ENCODE measurements at regions not wholly inside any gene's neighbourhood (a gene's known extent, or its start where the extent isn't known, plus 50 kb on each side); places are given as distances from the start of the nearest gene placed in this dataset.

DNA sequence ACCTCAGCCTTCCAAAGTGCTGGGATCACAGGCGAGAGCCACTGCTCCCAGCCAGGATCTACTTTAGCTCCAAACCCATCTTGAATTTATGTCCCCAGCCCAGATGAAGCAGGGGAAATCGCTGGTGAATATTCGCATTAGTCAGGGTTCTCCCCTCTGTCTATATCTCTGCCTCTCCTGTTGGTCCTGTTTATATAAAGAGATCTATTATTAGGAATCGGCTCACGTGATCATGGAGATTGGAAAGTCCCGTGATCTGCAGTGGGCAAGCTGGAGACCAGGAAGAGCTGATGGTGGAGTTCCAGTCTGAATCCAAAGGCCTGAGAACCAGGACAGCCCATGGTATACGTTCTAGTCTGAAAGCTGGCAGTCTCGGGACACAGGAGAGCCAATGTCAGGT is 382.8 kb downstream of the SEC14L1 start:
- Histone ChIP-seq H3K9me3 (replicated peaks; ENCODE audit: control insufficient read depth, low read depth, low read length) (no peaks in the 10 kb centered on the region), H3K27me3 (ENCODE audit: control insufficient read depth, insufficient read depth, low read length) (peaks cover 20% of the 10 kb centered on the region), H3K27ac (ENCODE audit: low read length) (no peak overlapping the region), H3K36me3 (ENCODE audit: control insufficient read depth, insufficient read depth, low read length) (no peaks in the 10 kb centered on the region), H3K4me1 (ENCODE audit: control insufficient read depth, insufficient read depth, low read length) (peaks cover 6% of the 10 kb centered on the region), H3K4me3 (ENCODE audit: low read length) (no peak overlapping the region)
- 86% methylated on average over 6 of the region's 8 CpGs for WGBS (ENCODE audit: insufficient coverage)
- no peak for DNase-seq

GRCh38 chr17:77526259-77526711 is 385.5 kb downstream of the SEC14L1 start:
- Histone ChIP-seq H3K36me3 (ENCODE audit: control insufficient read depth, insufficient read depth, low read length) (no peaks in the 10 kb centered on the region), H3K4me1 (ENCODE audit: control insufficient read depth, insufficient read depth, low read length) (peaks cover 9% of the 10 kb centered on the region), H3K27ac (ENCODE audit: low read length) (no peak overlapping the region), H3K4me3 (ENCODE audit: low read length) (no peak overlapping the region), H3K9me3 (replicated peaks; ENCODE audit: control insufficient read depth, low read depth, low read length) (no peaks in the 10 kb centered on the region), H3K27me3 (ENCODE audit: control insufficient read depth, insufficient read depth, low read length) (peaks cover 28% of the 10 kb centered on the region)
- WGBS (ENCODE audit: insufficient coverage): 92% methylated on average over 19 of the region's 20 CpGs
- no peak for DNase-seq

DNA sequence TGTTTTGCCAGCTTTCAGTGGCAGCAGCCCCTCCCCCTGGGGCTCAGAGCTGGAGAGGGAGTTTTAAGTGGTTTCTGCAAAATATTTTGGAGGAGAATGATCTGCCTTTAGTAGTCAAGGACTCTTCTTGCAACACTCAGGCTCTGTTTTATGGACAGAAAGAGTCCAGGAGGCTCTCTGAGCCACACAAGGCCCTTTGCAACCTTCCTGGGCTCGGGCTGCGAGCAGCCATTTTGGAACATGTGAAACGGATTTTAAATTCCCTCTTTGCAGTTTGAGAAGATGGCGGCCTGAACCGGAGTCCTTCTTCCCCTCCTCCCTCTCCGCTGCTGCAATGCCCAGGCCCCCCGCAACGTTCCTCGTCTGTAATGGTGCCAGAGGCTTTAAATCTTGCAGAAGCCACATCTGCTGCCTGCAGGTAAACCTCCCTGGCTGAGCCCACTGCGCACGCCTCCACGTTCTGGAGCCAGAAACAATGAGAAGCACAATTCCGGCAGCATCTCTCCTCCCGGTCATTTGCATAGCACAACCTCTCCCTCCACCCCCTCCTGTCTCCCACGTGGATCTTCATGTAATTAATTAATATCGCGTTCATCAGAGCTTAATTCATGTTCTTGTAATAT is 386.1 kb downstream of the SEC14L1 start:
- no peak for DNase-seq
- 63% methylated on average over 12 of the region's 17 CpGs for WGBS (ENCODE audit: insufficient coverage)
- no peak overlapping the region for H3K4me3 ChIP-seq (ENCODE audit: low read length)

DNA sequence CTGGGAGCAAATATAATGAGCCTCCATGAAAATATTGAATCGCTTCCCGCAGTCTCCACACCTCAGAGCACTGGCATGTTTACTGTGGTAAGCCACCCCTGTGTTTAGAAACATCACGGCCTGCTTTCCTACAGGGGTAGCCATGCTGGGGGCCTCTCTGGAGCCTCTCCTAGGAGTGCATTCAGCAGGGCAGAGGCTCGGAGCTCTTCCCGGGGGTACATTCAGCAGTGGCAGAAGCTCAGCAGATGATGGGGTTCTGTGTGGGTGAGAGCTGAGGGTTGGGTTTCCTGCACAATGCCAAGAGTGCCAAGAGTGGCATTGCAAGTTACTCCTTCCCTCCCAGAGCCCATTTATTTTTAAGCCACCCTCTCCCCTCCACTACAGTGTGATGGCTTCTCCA is 386.6 kb downstream of the SEC14L1 start:
- no peak for DNase-seq
- H3K27ac ChIP-seq (ENCODE audit: low read length): no peak overlapping the region
- no peaks in the 10 kb centered on the region for H3K9me3 ChIP-seq (replicated peaks; ENCODE audit: control insufficient read depth, low read depth, low read length)
- WGBS (ENCODE audit: insufficient coverage): 76% methylated on average over 5 of the region's 5 CpGs
- peaks cover 9% of the 10 kb centered on the region for H3K4me1 ChIP-seq (ENCODE audit: control insufficient read depth, insufficient read depth, low read length)
- no peak overlapping the region for H3K4me3 ChIP-seq (ENCODE audit: low read length)
- H3K36me3 ChIP-seq (ENCODE audit: control insufficient read depth, insufficient read depth, low read length): no peaks in the 10 kb centered on the region
- H3K27me3 ChIP-seq (ENCODE audit: control insufficient read depth, insufficient read depth, low read length): peaks cover 30% of the 10 kb centered on the region

More for the DNA sequence above, 386.1 kb downstream of the SEC14L1 start:
- Histone ChIP-seq H3K36me3 (ENCODE audit: control insufficient read depth, insufficient read depth, low read length) (no peaks in the 10 kb centered on the region), H3K9me3 (replicated peaks; ENCODE audit: control insufficient read depth, low read depth, low read length) (no peaks in the 10 kb centered on the region), H3K4me1 (ENCODE audit: control insufficient read depth, insufficient read depth, low read length) (peaks cover 9% of the 10 kb centered on the region), H3K27ac (ENCODE audit: low read length) (no peak overlapping the region), H3K27me3 (ENCODE audit: control insufficient read depth, insufficient read depth, low read length) (peaks cover 28% of the 10 kb centered on the region)

- Histone ChIP-seq H3K36me3 (ENCODE audit: control insufficient read depth, insufficient read depth, low read length) (no peaks in the 10 kb centered on the region), H3K4me3 (ENCODE audit: low read length) (peak overlapping the region; percentile 42), H3K27me3 (ENCODE audit: control insufficient read depth, insufficient read depth, low read length) (peaks cover 30% of the 10 kb centered on the region), H3K27ac (ENCODE audit: low read length) (no peak overlapping the region), H3K4me1 (ENCODE audit: control insufficient read depth, insufficient read depth, low read length) (peaks cover 9% of the 10 kb centered on the region), H3K9me3 (replicated peaks; ENCODE audit: control insufficient read depth, low read depth, low read length) (no peaks in the 10 kb centered on the region)
- DNase-seq: no peak
- WGBS (ENCODE audit: insufficient coverage): 68% methylated on average over 7 of the region's 23 CpGs
These were observed 387.2 kb downstream of the SEC14L1 start for GRCh38 chr17:77527836-77528505.

GRCh38 chr17:77528516-77529327 is 388.0 kb downstream of the SEC14L1 start:
- DNase-seq: peak; percentile 63
- WGBS (ENCODE audit: insufficient coverage): 5% methylated on average over 42 of the region's 66 CpGs
- H3K4me3 ChIP-seq (ENCODE audit: low read length): peak overlapping the region; percentile 42

GRCh38 chr17:77529328-77529650 is 388.5 kb downstream of the SEC14L1 start:
- no peaks in the 10 kb centered on the region for H3K36me3 ChIP-seq (ENCODE audit: control insufficient read depth, insufficient read depth, low read length)
- 8% methylated on average over 2 of the region's 7 CpGs for WGBS (ENCODE audit: insufficient coverage)
- no peaks in the 10 kb centered on the region for H3K9me3 ChIP-seq (replicated peaks; ENCODE audit: control insufficient read depth, low read depth, low read length)
- H3K4me1 ChIP-seq (ENCODE audit: control insufficient read depth, insufficient read depth, low read length): peaks cover 9% of the 10 kb centered on the region
- no peak overlapping the region for H3K4me3 ChIP-seq (ENCODE audit: low read length)
- peaks cover 30% of the 10 kb centered on the region for H3K27me3 ChIP-seq (ENCODE audit: control insufficient read depth, insufficient read depth, low read length)
- DNase-seq: no peak
- no peak overlapping the region for H3K27ac ChIP-seq (ENCODE audit: low read length)

More at GRCh38 chr17:77528516-77529327, 388.0 kb downstream of the SEC14L1 start:
- Histone ChIP-seq H3K27ac (ENCODE audit: low read length) (no peak overlapping the region), H3K9me3 (replicated peaks; ENCODE audit: control insufficient read depth, low read depth, low read length) (no peaks in the 10 kb centered on the region), H3K4me1 (ENCODE audit: control insufficient read depth, insufficient read depth, low read length) (peaks cover 9% of the 10 kb centered on the region), H3K36me3 (ENCODE audit: control insufficient read depth, insufficient read depth, low read length) (no peaks in the 10 kb centered on the region), H3K27me3 (ENCODE audit: control insufficient read depth, insufficient read depth, low read length) (peaks cover 30% of the 10 kb centered on the region)

GRCh38 chr17:77530591-77530990 is 389.8 kb downstream of the SEC14L1 start:
- Histone ChIP-seq H3K27me3 (ENCODE audit: control insufficient read depth, insufficient read depth, low read length) (peaks cover 26% of the 10 kb centered on the region), H3K27ac (ENCODE audit: low read length) (no peak overlapping the region), H3K36me3 (ENCODE audit: control insufficient read depth, insufficient read depth, low read length) (no peaks in the 10 kb centered on the region), H3K9me3 (replicated peaks; ENCODE audit: control insufficient read depth, low read depth, low read length) (no peaks in the 10 kb centered on the region), H3K4me1 (ENCODE audit: control insufficient read depth, insufficient read depth, low read length) (peaks cover 9% of the 10 kb centered on the region), H3K4me3 (ENCODE audit: low read length) (no peak overlapping the region)
- 96% methylated on average over 11 of the region's 12 CpGs for WGBS (ENCODE audit: insufficient coverage)
- no peak for DNase-seq

DNA sequence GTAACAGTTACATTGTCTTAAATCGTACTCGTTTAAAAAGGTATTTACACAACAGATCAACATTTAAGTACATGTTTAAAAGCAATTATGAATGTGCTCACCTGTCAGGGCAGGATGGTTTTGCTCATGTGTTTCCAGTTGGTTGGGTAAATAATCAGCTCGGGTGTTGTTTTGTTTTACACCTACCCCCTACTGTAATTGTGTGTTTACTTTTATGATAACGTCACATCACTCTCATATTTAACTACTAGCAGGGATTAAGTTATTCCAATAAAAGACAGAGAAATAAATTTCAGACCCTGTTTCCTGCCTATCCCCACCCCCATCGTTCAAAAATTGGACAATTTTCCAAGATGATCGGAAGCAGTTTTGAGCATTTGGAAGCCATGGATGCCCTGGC is 390.2 kb downstream of the SEC14L1 start:
- no peak for DNase-seq
- WGBS (ENCODE audit: insufficient coverage): no CpG with 5 or more reads among the region's 6 CpGs
- peaks cover 26% of the 10 kb centered on the region for H3K27me3 ChIP-seq (ENCODE audit: control insufficient read depth, insufficient read depth, low read length)
- no peaks in the 10 kb centered on the region for H3K9me3 ChIP-seq (replicated peaks; ENCODE audit: control insufficient read depth, low read depth, low read length)
- peaks cover 9% of the 10 kb centered on the region for H3K4me1 ChIP-seq (ENCODE audit: control insufficient read depth, insufficient read depth, low read length)
- H3K27ac ChIP-seq (ENCODE audit: low read length): no peak overlapping the region
- no peaks in the 10 kb centered on the region for H3K36me3 ChIP-seq (ENCODE audit: control insufficient read depth, insufficient read depth, low read length)
- H3K4me3 ChIP-seq (ENCODE audit: low read length): no peak overlapping the region

DNA sequence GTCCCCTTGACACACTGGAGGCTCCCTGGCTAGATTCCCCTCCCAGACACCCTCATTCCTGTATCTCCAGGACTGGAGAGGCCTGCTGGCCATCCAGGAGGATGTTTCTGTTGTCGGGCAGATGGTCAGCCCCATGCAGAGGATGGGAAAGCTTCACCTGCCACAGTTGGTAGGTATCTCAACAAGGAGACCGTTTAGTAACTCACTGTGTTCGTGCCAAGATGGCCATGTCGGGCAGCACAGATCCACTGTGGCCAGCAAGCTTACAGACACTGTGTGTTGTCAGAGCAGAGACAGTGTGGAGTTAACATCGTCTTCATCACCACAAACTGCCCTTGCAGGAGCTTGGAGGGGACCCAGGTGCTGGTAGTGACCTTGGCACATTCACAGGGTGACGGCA is 390.9 kb downstream of the SEC14L1 start:
- peaks cover 24% of the 10 kb centered on the region for H3K27me3 ChIP-seq (ENCODE audit: control insufficient read depth, insufficient read depth, low read length)
- no peaks in the 10 kb centered on the region for H3K9me3 ChIP-seq (replicated peaks; ENCODE audit: control insufficient read depth, low read depth, low read length)
- 70% methylated on average over 4 of the region's 6 CpGs for WGBS (ENCODE audit: insufficient coverage)
- no peak overlapping the region for H3K4me3 ChIP-seq (ENCODE audit: low read length)
- H3K4me1 ChIP-seq (ENCODE audit: control insufficient read depth, insufficient read depth, low read length): peaks cover 9% of the 10 kb centered on the region
- DNase-seq: no peak
- H3K36me3 ChIP-seq (ENCODE audit: control insufficient read depth, insufficient read depth, low read length): no peaks in the 10 kb centered on the region
- no peak overlapping the region for H3K27ac ChIP-seq (ENCODE audit: low read length)

Measured in muscle of leg (tissue), 3 donors.